NB4 (cell line): ENCODE measurements at regions not wholly inside any gene's neighbourhood (a gene's known extent, or its start where the extent isn't known, plus 50 kb on each side); places are given as distances from the start of the nearest gene placed in this dataset.

Experiments used
- DNase-seq: peaks from one replicate; pipeline ENCODE4 v3.0.0; 2010; ENCODE audit warnings: low read depth
- H3K4me3 ChIP-seq: one replicate; pipeline ENCODE4 v1.5.1; 2011; ENCODE audit warnings: mild to moderate bottlenecking, low read depth, low read length, moderate library complexity
- MYC ChIP-seq: IDR thresholded peaks from 2 replicates; pipeline ENCODE4 v1.6.1; 2011; ENCODE audit warnings: low read depth, low read length
- POLR2A ChIP-seq: IDR thresholded peaks from 2 replicates; pipeline ENCODE4 v1.6.1; 2011; ENCODE audit warnings: mild to moderate bottlenecking; ENCODE audit not compliant: insufficient read length; ENCODE audit errors: extremely low read depth
- TF ChIP-seq, protein P1 (sequence below): IDR thresholded peaks from one replicate; pipeline ENCODE4 v1.5.1; 2012; ENCODE audit warnings: low read depth, low read length
- TF ChIP-seq, protein P2 (sequence below): IDR thresholded peaks from 2 replicates; pipeline ENCODE4 v1.6.1; 2011; ENCODE audit warnings: low read depth, low read length

DNA sequence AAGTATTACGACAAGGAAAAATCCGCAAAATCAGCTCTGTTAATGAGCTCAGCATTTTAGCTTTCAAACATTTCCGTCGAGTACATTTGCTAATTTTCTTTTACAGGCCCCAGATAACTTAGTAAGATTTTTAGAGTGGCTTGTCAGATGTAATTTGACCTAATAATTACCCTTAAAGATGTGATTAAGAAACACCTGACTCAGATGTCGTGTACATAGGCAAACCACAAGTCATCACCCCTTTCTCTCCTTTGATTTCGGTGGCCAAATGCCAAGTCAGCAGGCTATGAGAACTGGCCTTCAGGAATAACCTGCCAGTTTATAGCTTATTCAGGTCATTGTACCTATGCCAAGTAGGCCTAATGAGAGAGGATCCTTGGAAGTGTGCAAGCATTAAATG is 369.6 kb downstream of the PCDH7 start:
- no peak for DNase-seq
- TF ChIP-seq, protein P1, sequence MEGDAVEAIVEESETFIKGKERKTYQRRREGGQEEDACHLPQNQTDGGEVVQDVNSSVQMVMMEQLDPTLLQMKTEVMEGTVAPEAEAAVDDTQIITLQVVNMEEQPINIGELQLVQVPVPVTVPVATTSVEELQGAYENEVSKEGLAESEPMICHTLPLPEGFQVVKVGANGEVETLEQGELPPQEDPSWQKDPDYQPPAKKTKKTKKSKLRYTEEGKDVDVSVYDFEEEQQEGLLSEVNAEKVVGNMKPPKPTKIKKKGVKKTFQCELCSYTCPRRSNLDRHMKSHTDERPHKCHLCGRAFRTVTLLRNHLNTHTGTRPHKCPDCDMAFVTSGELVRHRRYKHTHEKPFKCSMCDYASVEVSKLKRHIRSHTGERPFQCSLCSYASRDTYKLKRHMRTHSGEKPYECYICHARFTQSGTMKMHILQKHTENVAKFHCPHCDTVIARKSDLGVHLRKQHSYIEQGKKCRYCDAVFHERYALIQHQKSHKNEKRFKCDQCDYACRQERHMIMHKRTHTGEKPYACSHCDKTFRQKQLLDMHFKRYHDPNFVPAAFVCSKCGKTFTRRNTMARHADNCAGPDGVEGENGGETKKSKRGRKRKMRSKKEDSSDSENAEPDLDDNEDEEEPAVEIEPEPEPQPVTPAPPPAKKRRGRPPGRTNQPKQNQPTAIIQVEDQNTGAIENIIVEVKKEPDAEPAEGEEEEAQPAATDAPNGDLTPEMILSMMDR: no peak
- no peak for TF ChIP-seq POLR2A
- TF ChIP-seq MYC: no peak
- TF ChIP-seq, protein P2, sequence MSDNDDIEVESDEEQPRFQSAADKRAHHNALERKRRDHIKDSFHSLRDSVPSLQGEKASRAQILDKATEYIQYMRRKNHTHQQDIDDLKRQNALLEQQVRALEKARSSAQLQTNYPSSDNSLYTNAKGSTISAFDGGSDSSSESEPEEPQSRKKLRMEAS: no peak
- no peak overlapping the region for H3K4me3 ChIP-seq

DNA sequence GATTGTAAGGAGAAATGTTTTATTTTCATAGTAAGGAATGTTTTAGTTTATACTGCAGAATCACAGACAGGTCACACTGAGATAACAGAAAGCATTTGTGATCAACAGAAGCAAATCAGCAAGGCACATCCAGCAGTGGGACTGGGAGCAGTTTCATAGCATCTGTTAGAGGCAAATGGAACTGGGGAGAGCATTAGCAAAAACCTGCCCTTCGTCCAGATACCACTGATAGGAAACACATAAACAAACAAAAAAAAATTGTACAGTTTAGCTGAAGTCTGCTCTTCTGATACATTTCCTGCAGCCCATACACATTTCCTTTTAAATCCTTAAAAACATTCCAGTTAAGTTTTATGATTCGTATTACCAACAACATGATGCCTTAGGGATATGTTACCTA is 374.3 kb downstream of the PCDH7 start:
- TF ChIP-seq MYC (no peak), POLR2A (no peak)
- TF ChIP-seq, protein P1: no peak
- TF ChIP-seq, protein P2: no peak
- no peak overlapping the region for H3K4me3 ChIP-seq
- no peak for DNase-seq

DNA sequence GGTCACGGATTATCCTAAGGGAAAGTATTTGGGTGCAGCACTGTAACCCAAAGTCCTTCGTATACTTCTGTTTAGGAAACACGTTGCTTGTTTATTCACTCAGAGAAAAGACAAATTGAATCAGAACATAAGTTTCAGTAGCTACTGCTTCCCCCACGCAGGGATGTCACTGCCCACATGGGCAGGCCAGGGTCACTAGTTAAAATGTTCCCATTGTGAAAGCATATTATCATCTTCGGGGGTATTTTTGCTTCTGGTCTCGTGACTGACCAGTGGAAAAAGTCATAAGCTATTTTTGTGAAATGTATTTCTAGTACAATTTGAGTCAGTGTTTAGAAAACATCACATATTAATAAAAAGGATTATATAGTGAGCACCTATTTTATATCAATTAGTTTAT is 377.8 kb downstream of the PCDH7 start:
- TF ChIP-seq MYC (no peak), POLR2A (no peak)
- TF ChIP-seq, protein P1: no peak
- TF ChIP-seq, protein P2: no peak
- no peak for DNase-seq
- no peak overlapping the region for H3K4me3 ChIP-seq

DNA sequence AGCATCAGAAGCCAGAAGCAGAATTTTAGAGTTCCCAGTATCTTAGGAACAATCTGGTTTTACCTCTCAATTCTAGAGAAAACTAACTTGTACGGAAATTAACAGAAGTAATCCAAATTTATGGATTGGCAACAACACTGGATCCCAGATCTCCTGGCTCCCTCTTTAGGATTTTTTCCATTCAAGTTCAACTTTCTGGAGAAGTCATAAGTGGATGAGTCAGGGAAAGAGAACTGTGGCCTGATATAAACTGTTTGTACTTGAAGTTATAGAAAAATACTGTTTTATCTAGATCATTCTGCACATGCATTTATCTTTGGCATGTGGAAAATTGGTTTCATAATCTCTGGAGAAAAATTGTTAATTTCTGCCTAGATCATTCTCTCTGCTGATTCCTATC is 380.4 kb downstream of the PCDH7 start:
- TF ChIP-seq, protein P2: no peak
- TF ChIP-seq MYC (no peak), POLR2A (no peak)
- TF ChIP-seq, protein P1: no peak
- no peak overlapping the region for H3K4me3 ChIP-seq
- DNase-seq: no peak

DNA sequence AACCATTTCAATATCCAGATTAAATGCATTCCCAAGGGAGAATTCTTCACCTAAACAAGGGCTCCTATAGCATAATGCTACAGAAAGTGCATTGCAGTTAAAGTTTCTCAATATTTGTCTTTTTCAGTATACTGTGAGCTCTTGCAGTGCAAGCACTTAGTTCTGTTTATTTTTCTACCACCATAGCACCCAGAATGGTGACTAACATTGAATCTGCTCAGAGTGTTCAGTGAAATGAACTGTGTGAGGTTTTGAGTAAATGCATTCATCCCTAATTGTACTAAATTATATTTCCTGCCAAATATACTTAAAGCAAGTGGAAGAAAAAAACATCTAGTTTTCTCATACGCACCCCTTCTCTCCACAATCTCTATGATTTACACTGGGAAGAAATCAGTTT is 383.9 kb downstream of the PCDH7 start:
- TF ChIP-seq, protein P2: no peak
- no peak for TF ChIP-seq POLR2A
- TF ChIP-seq, protein P1: no peak
- DNase-seq: no peak
- H3K4me3 ChIP-seq: no peak overlapping the region

DNA sequence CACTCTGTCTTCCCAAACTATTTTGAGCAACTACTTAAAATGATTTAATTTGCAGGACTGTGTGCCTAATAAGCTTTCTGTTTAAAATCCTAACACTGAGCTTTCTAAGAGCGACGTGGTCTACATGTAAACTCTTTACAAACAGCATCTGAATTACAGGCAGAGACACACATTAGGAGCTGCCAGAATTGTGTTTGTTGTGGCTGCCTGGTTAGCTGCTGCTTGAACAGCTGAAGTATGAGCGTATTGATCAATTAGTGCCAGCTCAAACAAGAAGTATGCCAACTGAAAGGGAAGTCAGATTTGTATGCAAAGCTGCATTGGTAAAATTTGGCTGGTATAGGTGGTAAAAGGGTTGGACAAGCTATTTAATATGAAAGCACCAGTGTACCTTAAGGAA is 384.4 kb downstream of the PCDH7 start:
- TF ChIP-seq, protein P2: no peak
- TF ChIP-seq, protein P1: no peak
- TF ChIP-seq MYC (no peak), POLR2A (no peak)
- no peak for DNase-seq
- H3K4me3 ChIP-seq: no peak overlapping the region
